Right lung (tissue), 2 donors: ENCODE measurements at regions not wholly inside any gene's neighbourhood (a gene's known extent, or its start where the extent isn't known, plus 50 kb on each side); places are given as distances from the start of the nearest gene placed in this dataset.
"Not testable (repeated sequence)": the region's sequence is repeated elsewhere in the genome, so short reads cannot be mapped to it uniquely, and the experiment has no call there.

Experiments
- DNase-seq, 2 donors: peaks; one replicate each; pipeline ENCODE4 v3.0.0-alpha.2; 2013

- not testable (repeated sequence) for DNase-seq
Measured at GRCh38 chr7:68082961-68083657, 1086.5 kb downstream of the TYW1 start.

- no peak for DNase-seq
Measured at GRCh38 chr7:68087401-68087800, 1090.8 kb downstream of the TYW1 start.

- no peak for DNase-seq
Measured at GRCh38 chr7:68088879-68089278, 1092.2 kb downstream of the TYW1 start.

GRCh38 chr7:68090256-68090655 lies 1093.6 kb downstream of the TYW1 start:
- not testable (repeated sequence) for DNase-seq

GRCh38 chr7:68103319-68103718 lies 1106.7 kb downstream of the TYW1 start:
- DNase-seq: no peak

- no peak for DNase-seq
Measured at GRCh38 chr7:68107261-68107660, 1110.6 kb downstream of the TYW1 start.

- DNase-seq: no peak
Measured at GRCh38 chr7:68107968-68108367, 1111.3 kb downstream of the TYW1 start.

GRCh38 chr7:68109299-68109698 lies 1112.7 kb downstream of the TYW1 start:
- no peak for DNase-seq

GRCh38 chr7:68119411-68119810 lies 1122.8 kb downstream of the TYW1 start:
- no peak for DNase-seq

GRCh38 chr7:68121056-68121455 lies 1124.4 kb downstream of the TYW1 start:
- DNase-seq: no peak

GRCh38 chr7:68121655-68122054 lies 1125.0 kb downstream of the TYW1 start:
- no peak for DNase-seq

- DNase-seq: no peak
Measured at GRCh38 chr7:68122801-68123200, 1126.2 kb downstream of the TYW1 start.

- no peak for DNase-seq
Measured at GRCh38 chr7:68125168-68125567, 1128.5 kb downstream of the TYW1 start.

- no peak for DNase-seq
Measured at GRCh38 chr7:68133045-68133444, 1136.4 kb downstream of the TYW1 start.

GRCh38 chr7:68143345-68143744 lies 1146.7 kb downstream of the TYW1 start:
- DNase-seq: no peak

- DNase-seq: no peak
Measured at GRCh38 chr7:68146983-68147382, 1150.3 kb downstream of the TYW1 start.

GRCh38 chr7:68147614-68148238 lies 1151.1 kb downstream of the TYW1 start:
- no peak for DNase-seq

- DNase-seq: no peak
Measured at GRCh38 chr7:68148440-68148839, 1151.8 kb downstream of the TYW1 start.

GRCh38 chr7:68152205-68152604 lies 1155.6 kb downstream of the TYW1 start:
- DNase-seq: no peak

- DNase-seq: no peak
Measured at GRCh38 chr7:68155676-68156075, 1159.0 kb downstream of the TYW1 start.

- DNase-seq: no peak
Measured at GRCh38 chr7:68158686-68159295, 1162.2 kb downstream of the TYW1 start.

- DNase-seq: no peak
Measured at GRCh38 chr7:68162712-68163111, 1166.1 kb downstream of the TYW1 start.

GRCh38 chr7:68166525-68166924 lies 1169.9 kb downstream of the TYW1 start:
- DNase-seq: no peak
